ENCODE measurements at regions not wholly inside any gene's neighbourhood (a gene's known extent, or its start where the extent isn't known, plus 50 kb on each side); places are given as distances from the start of the nearest gene placed in this dataset.

- TF ChIP-seq POLR2A (IDR thresholded peaks at IDR 0.05; ENCODE audit: extremely low read depth, insufficient read length) (no peak), MAX (IDR thresholded peaks at IDR 0.05; ENCODE audit: low read depth, low read length) (no peak)
Measured at GRCh38 chr10:62511656-62512055, 137.5 kb downstream of the ZNF365 start.
